ENCODE measurements at regions not wholly inside any gene's neighbourhood (a gene's known extent, or its start where the extent isn't known, plus 50 kb on each side); places are given as distances from the start of the nearest gene placed in this dataset.
"Not testable (repeated sequence)": the region's sequence is repeated elsewhere in the genome, so short reads cannot be mapped to it uniquely, and the experiment has no call there.

- TF ChIP-seq CTCF (IDR thresholded peaks at IDR 0.05), result no peak
- no peak for TF ChIP-seq ZFX (IDR thresholded peaks at IDR 0.05; ENCODE audit: borderline replicate concordance)
Observed at GRCh38 chr5:89187268-89187667, 304.3 kb upstream of the MEF2C start.

GRCh38 chr5:89181546-89181945 is 298.6 kb upstream of the MEF2C start:
- TF ChIP-seq CTCF (IDR thresholded peaks at IDR 0.05), result no peak
- TF ChIP-seq ZFX (IDR thresholded peaks at IDR 0.05; ENCODE audit: borderline replicate concordance), result no peak
- H3K27ac ChIP-seq, result no peak overlapping the region

More at GRCh38 chr5:89187268-89187667, 304.3 kb upstream of the MEF2C start:
- H3K27ac ChIP-seq, result no peak overlapping the region

- TF ChIP-seq ZFX (IDR thresholded peaks at IDR 0.05; ENCODE audit: borderline replicate concordance) (no peak), CTCF (IDR thresholded peaks at IDR 0.05) (no peak)
Observed at GRCh38 chr5:89179731-89180130, 296.7 kb upstream of the MEF2C start.

GRCh38 chr5:89178541-89178940 is 295.6 kb upstream of the MEF2C start:
- no peak for TF ChIP-seq ZFX (IDR thresholded peaks at IDR 0.05; ENCODE audit: borderline replicate concordance)
- no peak for TF ChIP-seq CTCF (IDR thresholded peaks at IDR 0.05)
- H3K27ac ChIP-seq, result no peak overlapping the region

More at GRCh38 chr5:89179731-89180130, 296.7 kb upstream of the MEF2C start:
- no peak overlapping the region for H3K27ac ChIP-seq

- no peak for TF ChIP-seq CTCF (IDR thresholded peaks at IDR 0.05)
- no peak for TF ChIP-seq ZFX (IDR thresholded peaks at IDR 0.05; ENCODE audit: borderline replicate concordance)
- H3K27ac ChIP-seq, result no peak overlapping the region
Observed at GRCh38 chr5:89173528-89173927, 290.5 kb upstream of the MEF2C start.

GRCh38 chr5:89168766-89169165 is 285.8 kb upstream of the MEF2C start:
- no peak for TF ChIP-seq ZFX (IDR thresholded peaks at IDR 0.05; ENCODE audit: borderline replicate concordance)
- H3K27ac ChIP-seq, result no peak overlapping the region

- not testable (repeated sequence) for H3K27ac ChIP-seq
Observed at GRCh38 chr5:89164703-89165102, 281.7 kb upstream of the MEF2C start.

- TF ChIP-seq CTCF (IDR thresholded peaks at IDR 0.05) (no peak), ZFX (IDR thresholded peaks at IDR 0.05; ENCODE audit: borderline replicate concordance) (no peak)
- H3K27ac ChIP-seq, result no peak overlapping the region
Observed at GRCh38 chr5:89156226-89156625, 273.2 kb upstream of the MEF2C start.
